H1 (cell line): ENCODE measurements at regions not wholly inside any gene's neighbourhood (a gene's known extent, or its start where the extent isn't known, plus 50 kb on each side); places are given as distances from the start of the nearest gene placed in this dataset.

ENCODE experiments used
- CTCF ChIA-PET: fragments of 300-600 bp; sonication (Branson Sonifier 250); formaldehyde crosslinking; loops from one replicate; lab custom pipeline; 2021; ENCODE audit not compliant: partially characterized antibody; lab: Charles Lee
- POLR2A ChIA-PET: fragments of 300-600 bp; sonication (Branson Sonifier 250); formaldehyde crosslinking; loops from one replicate; lab custom pipeline; 2021; ENCODE audit warnings: inconsistent platforms; ENCODE audit not compliant: partially characterized antibody; lab: Charles Lee
- DNase-seq, 2 experiments: peaks; one replicate each; pipeline versions ENCODE4 v3.0.0 to v3.0.0-alpha.2; 2010 to 2022; ENCODE audit warnings: low spot score in 2 of 2, low read depth in 1 of 2, mixed read lengths in 1 of 2
- FAIRE-seq: peaks from 2 replicates; lab custom pipeline; 2011; peaks lifted over from hg19 to GRCh38; lab: Jason Lieb, UNC
- H2AFZ ChIP-seq: 2 replicates; pipeline ENCODE4 v1.8.1; 2012; ENCODE audit warnings: low read length, inconsistent platforms
- H2AK5ac ChIP-seq: 2 replicates; pipeline ENCODE4 v1.6.1; 2013; ENCODE audit warnings: low read depth, low read length
- H2BK120ac ChIP-seq: replicated peaks from 2 replicates; pipeline ENCODE3; 2013; ENCODE audit warnings: low read depth, low read length, inconsistent platforms
- H2BK12ac ChIP-seq: 2 replicates; pipeline ENCODE4 v1.6.1; 2013; ENCODE audit warnings: low read depth, low read length
- H2BK15ac ChIP-seq: 2 replicates; pipeline ENCODE4 v1.6.1; 2013; ENCODE audit warnings: low read length
- H2BK20ac ChIP-seq: 2 replicates; pipeline ENCODE4 v1.6.1; 2013; ENCODE audit warnings: low read length
- H2BK5ac ChIP-seq: 2 replicates; pipeline ENCODE4 v1.6.1; 2013; ENCODE audit warnings: low read depth, low read length
- H3K14ac ChIP-seq: 2 replicates; pipeline ENCODE4 v1.6.1; 2013; ENCODE audit warnings: inconsistent platforms; ENCODE audit not compliant: insufficient read length
- H3K18ac ChIP-seq: 2 replicates; pipeline ENCODE4 v1.6.1; 2013; ENCODE audit warnings: low read length; ENCODE audit errors: extremely low read depth
- H3K23ac ChIP-seq: 2 replicates; pipeline ENCODE4 v1.6.1; 2013; ENCODE audit warnings: inconsistent platforms; ENCODE audit not compliant: insufficient read length
- H3K23me2 ChIP-seq: 2 replicates; pipeline ENCODE4 v1.6.1; 2013; ENCODE audit warnings: low read depth, low read length
- H3K27ac ChIP-seq: 2 replicates; pipeline ENCODE4 v1.6.1; 2011; ENCODE audit warnings: low read depth, low read length, inconsistent platforms
- H3K27me3 ChIP-seq, 4 experiments: replicated peaks in 1 of 4; 1 replicate in 1 of 4; 2 replicates in 3 of 4; pipeline versions ENCODE4 v1.6.1 to v1.8.1; 2011 to 2013; ENCODE audit warnings: low read length in 3 of 4, mild to moderate bottlenecking in 3 of 4, inconsistent platforms in 2 of 4, mixed read lengths in 2 of 4, moderate library complexity in 1 of 4; ENCODE audit not compliant: control insufficient read depth in 3 of 4, insufficient read depth in 3 of 4; ENCODE audit errors: extremely low read depth in 1 of 4
- H3K36me3 ChIP-seq, 4 experiments: 2 replicates each; pipeline versions ENCODE4 v1.6.1 to v1.8.1; 2011 to 2013; ENCODE audit warnings: mild to moderate bottlenecking in 4 of 4, low read length in 3 of 4, moderate library complexity in 2 of 4, control low read depth in 1 of 4, inconsistent platforms in 1 of 4; ENCODE audit not compliant: insufficient read depth in 4 of 4, control insufficient read depth in 2 of 4
- H3K4ac ChIP-seq: replicated peaks from 2 replicates; pipeline ENCODE3; 2013; ENCODE audit warnings: low read length, low read depth, mixed read lengths, inconsistent platforms; ENCODE audit not compliant: insufficient read length
- H3K4me1 ChIP-seq, 4 experiments: replicated peaks in 1 of 4; 1 replicate in 1 of 4; 2 replicates in 3 of 4; pipeline versions ENCODE4 v1.6.1 to v1.8.1; 2011 to 2013; ENCODE audit warnings: low read length in 3 of 4, inconsistent platforms in 2 of 4, mixed read lengths in 1 of 4; ENCODE audit not compliant: insufficient read depth in 4 of 4, control insufficient read depth in 3 of 4
- H3K4me2 ChIP-seq, 2 experiments: 2 replicates each; pipeline versions ENCODE4 v1.6.1 to v1.8.1; 2011 to 2013; ENCODE audit warnings: low read depth in 2 of 2, low read length in 2 of 2, control low read depth in 1 of 2, inconsistent platforms in 1 of 2, mild to moderate bottlenecking in 1 of 2; ENCODE audit not compliant: insufficient read depth in 1 of 2
- H3K4me3 ChIP-seq, 4 experiments: fragments of 200-600, 300-600 bp in 1 of 4; sonication (generic), shearing (Covaris generic), sonication (Bioruptor Twin) in 1 of 4; 2 replicates each; pipeline versions ENCODE4 v1.5.1 to v1.8.1; 2011 to 2016; ENCODE audit warnings: low read length in 4 of 4, low read depth in 3 of 4, control low read depth in 2 of 4, inconsistent platforms in 2 of 4, mild to moderate bottlenecking in 2 of 4, mixed read lengths in 1 of 4, moderate library complexity in 1 of 4; ENCODE audit not compliant: insufficient read depth in 2 of 4; ENCODE audit errors: extremely low read depth in 1 of 4
- H3K56ac ChIP-seq: replicated peaks from 2 replicates; pipeline ENCODE3; 2013; ENCODE audit warnings: low read depth, mild to moderate bottlenecking, mixed read lengths, low read length, inconsistent platforms; ENCODE audit not compliant: insufficient read length
- H3K79me1 ChIP-seq: 2 replicates; pipeline ENCODE4 v1.6.1; 2013; ENCODE audit warnings: low read depth, low read length, control low read depth
- H3K79me2 ChIP-seq, 2 experiments: 2 replicates each; pipeline versions ENCODE4 v1.6.1 to v1.8.1; 2012 to 2013; ENCODE audit warnings: low read length in 2 of 2, mild to moderate bottlenecking in 2 of 2, inconsistent platforms in 1 of 2; ENCODE audit not compliant: insufficient read depth in 2 of 2, control insufficient read depth in 1 of 2
- H3K9ac ChIP-seq, 4 experiments: replicated peaks in 1 of 4; 1 replicate in 1 of 4; 2 replicates in 3 of 4; pipeline versions ENCODE4 v1.6.1 to v1.8.1; 2011 to 2013; ENCODE audit warnings: low read depth in 3 of 4, low read length in 3 of 4, control low read depth in 2 of 4, mild to moderate bottlenecking in 2 of 4, moderate library complexity in 2 of 4, inconsistent platforms in 1 of 4; ENCODE audit errors: extremely low read depth in 1 of 4
- H3K9me3 ChIP-seq, 2 experiments: 2 replicates each; pipeline versions ENCODE4 v1.6.1 to v1.8.1; 2012 to 2013; ENCODE audit warnings: mild to moderate bottlenecking in 2 of 2, moderate library complexity in 2 of 2, control low read depth in 1 of 2, inconsistent platforms in 1 of 2, low read depth in 1 of 2, low read length in 1 of 2, mixed read lengths in 1 of 2; ENCODE audit not compliant: insufficient read depth in 2 of 2
- H4K20me1 ChIP-seq, 2 experiments: replicated peaks in 1 of 2; 2 replicates each; pipeline versions ENCODE3 to v1.8.1; 2011 to 2013; ENCODE audit warnings: inconsistent platforms in 2 of 2, low read length in 2 of 2, mild to moderate bottlenecking in 1 of 2; ENCODE audit not compliant: insufficient read depth in 2 of 2, control insufficient read depth in 1 of 2
- H4K5ac ChIP-seq: 2 replicates; pipeline ENCODE4 v1.6.1; 2013; ENCODE audit warnings: low read length, low read depth, mixed read lengths, inconsistent platforms; ENCODE audit not compliant: insufficient read length
- H4K8ac ChIP-seq: 2 replicates; pipeline ENCODE4 v1.8.0; 2013; ENCODE audit warnings: mild to moderate bottlenecking, moderate library complexity, low read length, inconsistent platforms; ENCODE audit not compliant: insufficient read depth; ENCODE audit errors: extremely low read depth
- H4K91ac ChIP-seq: replicated peaks from 2 replicates; pipeline ENCODE3; 2013; ENCODE audit warnings: low read length, mixed read lengths, inconsistent platforms; ENCODE audit not compliant: insufficient read length
- ATF2 ChIP-seq: IDR thresholded peaks from 2 replicates; pipeline ENCODE4 v1.6.1; 2012; ENCODE audit warnings: low read length, inconsistent platforms
- ATF3 ChIP-seq: IDR thresholded peaks from 2 replicates; pipeline ENCODE4 v1.6.1; 2011; ENCODE audit warnings: low read depth, mild to moderate bottlenecking, low read length; ENCODE audit not compliant: insufficient read depth
- CBX5 ChIP-seq: fragments of 300-800, 300-1000 bp; sonication (generic); IDR thresholded peaks from 2 replicates; pipeline ENCODE4 v1.7.1; 2016; ENCODE audit warnings: antibody characterized with exemption, low read length, low read depth
- CHD1 ChIP-seq: IDR thresholded peaks from 2 replicates; pipeline ENCODE4 v1.6.1; 2012; ENCODE audit warnings: low read depth, low read length, improper control_type of control experiment
- CREB1 ChIP-seq: IDR thresholded peaks from 2 replicates; pipeline ENCODE4 v1.6.1; 2012; ENCODE audit warnings: inconsistent platforms
- CTBP2 ChIP-seq: IDR thresholded peaks from 2 replicates; pipeline ENCODE4 v1.7.0; 2011; ENCODE audit warnings: borderline replicate concordance, mild to moderate bottlenecking, moderate library complexity, mixed read lengths, low read length; ENCODE audit not compliant: insufficient read depth, insufficient read length
- EGR1 ChIP-seq: IDR thresholded peaks from 2 replicates; pipeline ENCODE4 v1.6.1; 2011; ENCODE audit warnings: low read depth, low read length, borderline replicate concordance
- HDAC6 ChIP-seq: IDR thresholded peaks from one replicate; pipeline ENCODE4 v1.7.1; 2012; ENCODE audit warnings: low read depth, mild to moderate bottlenecking, inconsistent platforms, low read length, moderate library complexity
- NRF1 ChIP-seq: IDR thresholded peaks from 2 replicates; pipeline ENCODE4 v1.6.1; 2011; ENCODE audit warnings: mild to moderate bottlenecking, low read depth, low read length, improper control_type of control experiment
- POLR2A ChIP-seq, 2 experiments: IDR thresholded peaks; 1 replicate in 1 of 2; 2 replicates in 1 of 2; pipeline ENCODE4 v1.6.1; 2011; ENCODE audit warnings: low read depth in 2 of 2, low read length in 2 of 2, mild to moderate bottlenecking in 2 of 2; ENCODE audit errors: control extremely low read depth in 1 of 2
- POLR2AphosphoS5 ChIP-seq: IDR thresholded peaks from 2 replicates; pipeline ENCODE4 v1.6.1; 2011; ENCODE audit warnings: low read depth, low read length
- RXRA ChIP-seq: IDR thresholded peaks from 2 replicates; pipeline ENCODE4 v1.6.1; 2011; ENCODE audit warnings: low read depth, mild to moderate bottlenecking, low read length, moderate library complexity; ENCODE audit not compliant: insufficient read depth
- SIX5 ChIP-seq: IDR thresholded peaks from 2 replicates; pipeline ENCODE4 v1.6.1; 2011; ENCODE audit warnings: mild to moderate bottlenecking, low read depth, low read length
- SP4 ChIP-seq: IDR thresholded peaks from 2 replicates; pipeline ENCODE4 v1.6.1; 2012; ENCODE audit warnings: low read length, inconsistent platforms
- WGBS, 2 experiments: shearing (Covaris generic) in 1 of 2; methylation state at CpG; one replicate each; pipeline versions ENCODE4 v1.1.6 to v1.1.7; 2013 to 2015; ENCODE audit warnings: low lambda C conversion rate in 2 of 2, mixed read lengths in 2 of 2, inconsistent platforms in 1 of 2, low coverage in 1 of 2, missing lambda C conversion rate in 1 of 2; ENCODE audit not compliant: insufficient replicate concordance in 2 of 2, insufficient coverage in 1 of 2, insufficient read length in 1 of 2; ENCODE audit errors: extremely low coverage in 1 of 2, missing lambda C conversion rate in 1 of 2; 5-methylcytosine and 5-hydroxymethylcytosine counted together

- Histone ChIP-seq H2BK20ac (no peak overlapping the region), H3K27me3 (no peaks in the 10 kb centered on the region; a peak in 1 of 7 replicates), H2AFZ (peak overlapping the region; percentile 100), H3K23me2 (no peaks in the 10 kb centered on the region; the same call in 1 of the 2 replicates), H3K27ac (no peak overlapping the region), H2BK5ac (no peak overlapping the region), H4K20me1 (no peaks in the 10 kb centered on the region), H4K8ac (no peak overlapping the region), H3K14ac (no peak overlapping the region), H4K91ac (no peak overlapping the region), H3K79me2 (no peaks in the 10 kb centered on the region), H3K23ac (no peak overlapping the region), H3K4me1 (no peaks in the 10 kb centered on the region), H3K4me3 (no peak overlapping the region), H2BK15ac (peak overlapping the region; percentile 65; the same call in 1 of the 2 replicates), H3K9me3 (no peaks in the 10 kb centered on the region; a peak in 2 of 4 replicates), H4K5ac (no peak overlapping the region), H3K4ac (no peak overlapping the region), H3K4me2 (no peak overlapping the region), H3K36me3 (no peaks in the 10 kb centered on the region), H3K56ac (no peak overlapping the region), H3K79me1 (no peaks in the 10 kb centered on the region), H2BK120ac (no peak overlapping the region), H3K9ac (no peak overlapping the region), H2BK12ac (no peak overlapping the region), H2AK5ac (no peak overlapping the region), H3K18ac (no peak overlapping the region)
- FAIRE-seq (no peak), DNase-seq (no peak)
- 90% methylated on average over 3 of the region's 3 CpGs; no CpG with 5 or more reads in 1 of the 2 experiments for WGBS, 2 experiments
- ChIA-PET POLR2A (interaction anchor here (1.0 kb wide), 1 partner anchor 10 kb away, joined by 3 read pairs; no protein-coding TSS in a partner anchor), CTCF (interaction anchor here (0.7 to 1.2 kb wide), 4 partner anchors 12 to 140 kb away, joined by 3 to 8 read pairs (median 4); no protein-coding TSS in a partner anchor)
- TF ChIP-seq NRF1 (no peak), CHD1 (no peak), POLR2A (IDR thresholded peaks at IDR 0.05; ENCODE audit: control extremely low read depth in 1 of 2, low read depth in 2 of 2, low read length in 2 of 2) (no peak), CTBP2 (no peak), HDAC6 (no peak), CBX5 (no peak), SIX5 (no peak), POLR2AphosphoS5 (no peak), ATF2 (no peak), ATF3 (no peak), RXRA (no peak), CREB1 (no peak), EGR1 (no peak), SP4 (no peak)
Observed at GRCh38 chr7:106599343-106599698, 61.6 kb downstream of the CCDC71L start.
